Spleen (tissue), 7 donors: ENCODE measurements at regions not wholly inside any gene's neighbourhood (a gene's known extent, or its start where the extent isn't known, plus 50 kb on each side); places are given as distances from the start of the nearest gene placed in this dataset.
"Not testable (repeated sequence)": the region's sequence is repeated elsewhere in the genome, so short reads cannot be mapped to it uniquely, and the experiment has no call there.

Source experiments
- CTCF ChIP-seq, 11 experiments: fragments of 200-600 bp in 7 of 11; fragments of 450-650 bp in 4 of 11; sonication (generic) in 4 of 11; IDR thresholded peaks in 8 of 11; conservative IDR thresholded peaks in 3 of 11; 1 replicate in 7 of 11; 2 replicates in 4 of 11; pipeline versions ENCODE4 v1.4.0 to v1.8.0; 2016 to 2021; ENCODE audit warnings: antibody characterized with exemption in 11 of 11, inconsistent platforms in 4 of 11, mild to moderate bottlenecking in 1 of 11
- POLR2A ChIP-seq, 3 donors: fragments of 450-650 bp; IDR thresholded peaks; one replicate each; pipeline ENCODE4 v1.5.1; 2017; ENCODE audit warnings: antibody characterized with exemption in 3 of 3, mild to moderate bottlenecking in 1 of 3
- donor health status: DM: no; HTN: no; CAD: no; lungs with moderate emphysema.
- donor health status: DM: no; HTN: no; CAD: no.
- donor health status: DM: no; HTN: no; CAD: no.

- not testable (repeated sequence) for TF ChIP-seq CTCF (IDR thresholded peaks at IDR 0.05 in 8 of 11, conservative IDR thresholded peaks at IDR 0.05 in 3 of 11); POLR2A (IDR thresholded peaks at IDR 0.05)
Observed at GRCh38 chr14:19131553-19131952, 164.3 kb downstream of the POTEM start.
